ENCODE measurements at regions not wholly inside any gene's neighbourhood (a gene's known extent, or its start where the extent isn't known, plus 50 kb on each side); places are given as distances from the start of the nearest gene placed in this dataset.
A peak's percentile ranks its signal among the peaks of the same experiment; 100 is the strongest.

GRCh38 chr6:7671581-7671980 is 54.3 kb upstream of the BMP6 start:
- Histone ChIP-seq H3K9me3 (ENCODE audit: control insufficient read depth in 4 of 4, insufficient read depth in 3 of 4, low read length in 3 of 4) (peaks cover 0 to 1% (median 0%) of the 10 kb centered on the region in 4 donors), H3K36me3 (ENCODE audit: control insufficient read depth in 4 of 4, insufficient read depth in 4 of 4, low read length in 4 of 4) (no peaks in the 10 kb centered on the region), H3K4me3 (no peak overlapping the region), H3K27ac (ENCODE audit: low read depth in 1 of 2, low read length in 1 of 2) (no peak overlapping the region), H3K4me1 (ENCODE audit: control insufficient read depth in 5 of 5, insufficient read depth in 5 of 5, low read length in 5 of 5) (peaks cover 0 to 38% (median 5%) of the 10 kb centered on the region in 5 donors), H3K9ac (ENCODE audit: insufficient read depth in 1 of 2, low read length in 2 of 2) (no peak overlapping the region), H3K27me3 (ENCODE audit: control insufficient read depth in 3 of 3, insufficient read depth in 3 of 3, low read length in 2 of 3) (peaks cover 0 to 3% (median 0%) of the 10 kb centered on the region in 3 donors)
- no peak for DNase-seq
- 90 to 94% methylated on average over 3 of the region's 3 CpGs for WGBS, 2 donors
- TF ChIP-seq CTCF (IDR thresholded peaks at IDR 0.05; ENCODE audit: control extremely low read depth, extremely low read depth) = no peak
- no peak for ATAC-seq (ENCODE audit: insufficient read depth, low FRiP score)

- Histone ChIP-seq H3K9ac (ENCODE audit: insufficient read depth in 1 of 2, low read length in 2 of 2) (no peak overlapping the region), H3K9me3 (ENCODE audit: control insufficient read depth in 4 of 4, insufficient read depth in 3 of 4, low read length in 3 of 4) (peaks cover 0 to 1% (median 0%) of the 10 kb centered on the region in 4 donors), H3K4me1 (ENCODE audit: control insufficient read depth in 5 of 5, insufficient read depth in 5 of 5, low read length in 5 of 5) (peaks cover 0 to 38% (median 5%) of the 10 kb centered on the region in 5 donors), H3K36me3 (ENCODE audit: control insufficient read depth in 4 of 4, insufficient read depth in 4 of 4, low read length in 4 of 4) (no peaks in the 10 kb centered on the region), H3K27ac (ENCODE audit: low read depth in 1 of 2, low read length in 1 of 2) (no peak overlapping the region), H3K27me3 (ENCODE audit: control insufficient read depth in 3 of 3, insufficient read depth in 3 of 3, low read length in 2 of 3) (peaks cover 0 to 3% (median 0%) of the 10 kb centered on the region in 3 donors), H3K4me3 (no peak overlapping the region)
- no peak for ATAC-seq (ENCODE audit: insufficient read depth, low FRiP score)
- WGBS, 2 donors = 77 to 86% methylated on average over 20 of the region's 20 CpGs
- TF ChIP-seq CTCF (IDR thresholded peaks at IDR 0.05; ENCODE audit: control extremely low read depth, extremely low read depth) = no peak
- peak in 2 of 3 donors; percentile 45 to 50 for DNase-seq
These were observed 53.5 kb upstream of the BMP6 start for GRCh38 chr6:7672066-7673062.

GRCh38 chr6:7673063-7673536 is 52.8 kb upstream of the BMP6 start:
- H3K9me3 ChIP-seq (ENCODE audit: control insufficient read depth in 4 of 4, insufficient read depth in 3 of 4, low read length in 3 of 4) = peaks cover 0 to 1% (median 0%) of the 10 kb centered on the region in 4 donors
- WGBS, 2 donors = 18 to 37% methylated on average over 16 of the region's 16 CpGs
- peaks cover 0 to 3% (median 0%) of the 10 kb centered on the region in 3 donors for H3K27me3 ChIP-seq (ENCODE audit: control insufficient read depth in 3 of 3, insufficient read depth in 3 of 3, low read length in 2 of 3)
- ATAC-seq (ENCODE audit: insufficient read depth, low FRiP score) (peak; percentile 45), DNase-seq (peak; percentile 52 to 77 (median 56))
- no peaks in the 10 kb centered on the region for H3K36me3 ChIP-seq (ENCODE audit: control insufficient read depth in 4 of 4, insufficient read depth in 4 of 4, low read length in 4 of 4)
- H3K4me3 ChIP-seq = no peak overlapping the region
- H3K9ac ChIP-seq (ENCODE audit: insufficient read depth in 1 of 2, low read length in 2 of 2) = no peak overlapping the region
- no peak for TF ChIP-seq CTCF (IDR thresholded peaks at IDR 0.05; ENCODE audit: control extremely low read depth, extremely low read depth)
- H3K4me1 ChIP-seq (ENCODE audit: control insufficient read depth in 5 of 5, insufficient read depth in 5 of 5, low read length in 5 of 5) = peaks cover 0 to 38% (median 5%) of the 10 kb centered on the region in 5 donors
- no peak overlapping the region for H3K27ac ChIP-seq (ENCODE audit: low read depth in 1 of 2, low read length in 1 of 2)

Measured in lung (tissue), 11 donors.